KMS-11 (cell line): ENCODE measurements at regions not wholly inside any gene's neighbourhood (a gene's known extent, or its start where the extent isn't known, plus 50 kb on each side); places are given as distances from the start of the nearest gene placed in this dataset.

Source experiments
- H2AFZ ChIP-seq: fragments of 200-600 bp; sonication (generic); 2 replicates; pipeline ENCODE4 v1.6.1; 2016; ENCODE audit warnings: antibody characterized with exemption, mixed run types, low read depth
- H3K27ac ChIP-seq: fragments of 200-600 bp; sonication (generic); 2 replicates; pipeline ENCODE4 v1.6.1; 2016; ENCODE audit warnings: mild to moderate bottlenecking, mixed run types
- H3K27me3 ChIP-seq: fragments of 200-600 bp; sonication (generic); 2 replicates; pipeline ENCODE4 v1.6.1; 2017; ENCODE audit warnings: mild to moderate bottlenecking, low read depth, mixed run types, moderate library complexity; ENCODE audit not compliant: insufficient read depth
- H3K36me3 ChIP-seq: fragments of 200-600 bp; sonication (generic); 2 replicates; pipeline ENCODE4 v1.6.1; 2017; ENCODE audit warnings: mild to moderate bottlenecking, mixed run types; ENCODE audit not compliant: insufficient read depth
- H3K4me1 ChIP-seq: fragments of 200-600 bp; sonication (generic); 2 replicates; pipeline ENCODE4 v1.6.1; 2016; ENCODE audit warnings: mild to moderate bottlenecking, low read depth, mixed run types; ENCODE audit not compliant: poor library complexity, severe bottlenecking
- H3K4me2 ChIP-seq: fragments of 200-600 bp; sonication (generic); 2 replicates; pipeline ENCODE4 v1.7.0; 2016; ENCODE audit warnings: mild to moderate bottlenecking, mixed run types
- H3K4me3 ChIP-seq: fragments of 200-600 bp; sonication (generic); IDR thresholded peaks from 2 replicates; pipeline ENCODE4 v1.6.1; 2017; ENCODE audit warnings: low read depth, low read length, mixed read lengths; ENCODE audit not compliant: insufficient read depth
- H3K79me2 ChIP-seq: fragments of 200-600 bp; sonication (generic); 2 replicates; pipeline ENCODE4 v1.6.1; 2016; ENCODE audit warnings: low read depth, mixed run types; ENCODE audit not compliant: insufficient read depth
- H3K9ac ChIP-seq: fragments of 200-600 bp; sonication (generic); 2 replicates; pipeline ENCODE4 v1.6.1; 2016; ENCODE audit warnings: mild to moderate bottlenecking, mixed run types
- H4K20me1 ChIP-seq: fragments of 200-600 bp; sonication (generic); 2 replicates; pipeline ENCODE4 v1.6.1; 2016; ENCODE audit warnings: mild to moderate bottlenecking, mixed run types; ENCODE audit not compliant: insufficient read depth
- TF ChIP-seq, protein P1 (sequence below): fragments of 200-600 bp; sonication (generic); conservative IDR thresholded peaks from 2 replicates; pipeline ENCODE4 v1.6.1; 2017; ENCODE audit warnings: low read depth, mild to moderate bottlenecking, antibody characterized with exemption, low read length, moderate library complexity, mixed read lengths

DNA sequence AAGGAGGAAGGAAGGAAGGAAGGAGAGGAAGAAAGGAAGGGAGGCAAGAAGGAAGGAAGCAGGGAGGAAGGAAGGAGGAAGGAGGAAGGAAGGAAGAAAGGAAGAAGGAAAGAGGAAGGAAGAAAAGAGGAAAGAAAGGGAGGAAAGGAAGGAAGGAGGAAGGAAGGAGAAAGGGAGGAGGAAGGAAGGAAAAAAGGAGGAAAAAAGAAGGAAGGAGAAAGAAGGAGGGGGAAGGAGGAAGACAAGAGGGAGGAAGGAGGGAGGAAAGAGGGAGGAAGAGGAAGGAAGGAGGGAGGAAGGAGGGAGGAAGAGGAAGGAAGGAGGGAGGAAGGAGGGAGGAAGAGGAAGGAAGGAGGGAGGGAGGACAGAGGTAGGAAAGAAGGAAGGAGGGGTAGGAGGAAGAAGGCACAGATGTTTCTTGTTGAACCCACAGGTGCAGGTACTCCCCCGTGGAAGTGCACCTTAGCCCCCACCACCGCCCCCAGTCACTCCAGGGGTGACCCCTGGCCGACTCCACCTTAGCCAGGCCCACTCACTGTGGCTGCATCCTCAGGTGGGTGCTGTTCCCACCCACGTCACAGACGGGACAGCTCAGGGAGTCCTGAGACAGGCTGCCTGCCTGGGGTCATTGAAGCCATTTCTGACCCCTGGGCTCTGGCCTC, 57.9 kb upstream of the TTC34 start:
- Histone ChIP-seq H3K79me2 (no peaks in the 10 kb centered on the region), H4K20me1 (no peaks in the 10 kb centered on the region), H3K9ac (no peak overlapping the region), H3K27ac (no peak overlapping the region), H3K36me3 (no peaks in the 10 kb centered on the region), H3K4me2 (no peak overlapping the region), H3K4me3 (no peak overlapping the region), H2AFZ (no peak overlapping the region), H3K4me1 (no peaks in the 10 kb centered on the region), H3K27me3 (peaks cover 21% of the 10 kb centered on the region)
- TF ChIP-seq, protein P1, sequence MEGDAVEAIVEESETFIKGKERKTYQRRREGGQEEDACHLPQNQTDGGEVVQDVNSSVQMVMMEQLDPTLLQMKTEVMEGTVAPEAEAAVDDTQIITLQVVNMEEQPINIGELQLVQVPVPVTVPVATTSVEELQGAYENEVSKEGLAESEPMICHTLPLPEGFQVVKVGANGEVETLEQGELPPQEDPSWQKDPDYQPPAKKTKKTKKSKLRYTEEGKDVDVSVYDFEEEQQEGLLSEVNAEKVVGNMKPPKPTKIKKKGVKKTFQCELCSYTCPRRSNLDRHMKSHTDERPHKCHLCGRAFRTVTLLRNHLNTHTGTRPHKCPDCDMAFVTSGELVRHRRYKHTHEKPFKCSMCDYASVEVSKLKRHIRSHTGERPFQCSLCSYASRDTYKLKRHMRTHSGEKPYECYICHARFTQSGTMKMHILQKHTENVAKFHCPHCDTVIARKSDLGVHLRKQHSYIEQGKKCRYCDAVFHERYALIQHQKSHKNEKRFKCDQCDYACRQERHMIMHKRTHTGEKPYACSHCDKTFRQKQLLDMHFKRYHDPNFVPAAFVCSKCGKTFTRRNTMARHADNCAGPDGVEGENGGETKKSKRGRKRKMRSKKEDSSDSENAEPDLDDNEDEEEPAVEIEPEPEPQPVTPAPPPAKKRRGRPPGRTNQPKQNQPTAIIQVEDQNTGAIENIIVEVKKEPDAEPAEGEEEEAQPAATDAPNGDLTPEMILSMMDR, result no peak

DNA sequence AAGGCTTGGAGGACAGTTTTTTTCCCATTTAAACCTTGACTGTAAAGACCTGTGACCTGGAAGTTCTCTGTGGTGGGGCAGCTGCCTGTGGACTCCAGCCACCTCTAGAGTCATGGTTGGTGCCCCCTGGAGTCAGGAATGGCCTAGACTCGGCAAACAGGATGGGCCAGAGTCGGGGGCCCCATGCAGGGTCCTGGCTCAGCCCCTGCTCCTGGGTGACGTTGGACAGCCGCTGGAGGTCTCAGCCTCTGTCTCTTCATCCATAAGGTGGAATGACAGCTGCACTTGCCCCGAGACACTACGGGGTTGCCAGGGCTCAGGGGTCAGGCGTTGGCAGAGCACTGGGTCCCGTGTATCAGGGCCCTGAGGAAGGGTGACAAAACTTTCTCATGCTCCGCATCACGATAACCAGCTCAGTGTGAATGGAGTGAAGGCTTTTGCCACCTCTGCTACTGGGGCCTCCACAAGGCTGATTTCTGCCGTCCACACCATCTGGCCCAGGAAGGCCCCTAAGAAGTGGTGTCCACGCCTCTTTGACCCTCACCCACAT, 58.5 kb upstream of the TTC34 start:
- Histone ChIP-seq H3K4me2 (no peak overlapping the region), H3K27me3 (peaks cover 26% of the 10 kb centered on the region), H2AFZ (no peak overlapping the region), H3K9ac (no peak overlapping the region), H3K27ac (no peak overlapping the region), H3K36me3 (no peaks in the 10 kb centered on the region), H3K4me1 (no peaks in the 10 kb centered on the region), H3K79me2 (no peaks in the 10 kb centered on the region), H4K20me1 (no peaks in the 10 kb centered on the region), H3K4me3 (no peak overlapping the region)
- TF ChIP-seq, protein P1, result no peak

- TF ChIP-seq, protein P1, result no peak
- Histone ChIP-seq H3K4me3 (no peak overlapping the region), H3K27ac (no peak overlapping the region), H3K27me3 (peaks cover 22% of the 10 kb centered on the region), H4K20me1 (no peaks in the 10 kb centered on the region), H3K36me3 (no peaks in the 10 kb centered on the region), H2AFZ (no peak overlapping the region), H3K79me2 (no peaks in the 10 kb centered on the region), H3K4me1 (no peaks in the 10 kb centered on the region), H3K4me2 (no peak overlapping the region), H3K9ac (no peak overlapping the region)
These were observed 59.1 kb upstream of the TTC34 start for GRCh38 chr1:2860476-2861142.

GRCh38 chr1:2861143-2861987, 59.9 kb upstream of the TTC34 start:
- Histone ChIP-seq H3K27ac (no peak overlapping the region), H3K79me2 (no peaks in the 10 kb centered on the region), H3K4me3 (no peak overlapping the region), H3K36me3 (no peaks in the 10 kb centered on the region), H4K20me1 (no peaks in the 10 kb centered on the region), H3K4me2 (no peak overlapping the region), H3K9ac (no peak overlapping the region), H3K27me3 (peaks cover 17% of the 10 kb centered on the region), H2AFZ (no peak overlapping the region), H3K4me1 (no peaks in the 10 kb centered on the region)
- TF ChIP-seq, protein P1, result no peak
